SK-N-SH treated with all-trans-retinoic acid at 6 μM for 48 hours (cell line): ENCODE measurements at regions not wholly inside any gene's neighbourhood (a gene's known extent, or its start where the extent isn't known, plus 50 kb on each side); places are given as distances from the start of the nearest gene placed in this dataset.

Experiments used
- CSDC2 ChIP-seq: fragments of 250-450 bp; sonication (Bioruptor Pico); IDR thresholded peaks from 2 replicates; pipeline ENCODE4 v1.5.0; 2020; ENCODE audit warnings: mild to moderate bottlenecking, moderate library complexity
- ISL1 ChIP-seq: fragments of 250-450 bp; sonication (Bioruptor Pico); IDR thresholded peaks from 2 replicates; pipeline ENCODE4 v2.1.2; 2022; ENCODE audit warnings: mild to moderate bottlenecking, moderate library complexity
- OSR1 ChIP-seq: fragments of 250-450 bp; sonication (Bioruptor Pico); IDR thresholded peaks from 2 replicates; pipeline ENCODE4 v1.8.0; 2022; ENCODE audit warnings: moderate library complexity, mild to moderate bottlenecking, inconsistent platforms
- RARB ChIP-seq: fragments of 250-450 bp; sonication (Bioruptor Pico); IDR thresholded peaks from 2 replicates; pipeline ENCODE4 v1.8.0; 2021; ENCODE audit warnings: mild to moderate bottlenecking, moderate library complexity
- TCF4 ChIP-seq: fragments of 250-450 bp; sonication (Bioruptor Pico); IDR thresholded peaks from 2 replicates; pipeline ENCODE4 v1.8.0; 2021; ENCODE audit warnings: mild to moderate bottlenecking, moderate library complexity, borderline replicate concordance
- ZNF565 ChIP-seq: fragments of 450-650 bp; formaldehyde crosslinking; conservative IDR thresholded peaks from 2 replicates; pipeline ENCODE4 v1.5.0; 2020; ENCODE audit warnings: low read depth, mild to moderate bottlenecking, moderate library complexity
- ZNF8 ChIP-seq: fragments of 450-650 bp; formaldehyde crosslinking; IDR thresholded peaks from 2 replicates; pipeline ENCODE4 v1.5.0; 2020; ENCODE audit warnings: mild to moderate bottlenecking, moderate library complexity
- TF ChIP-seq, protein P1 (sequence below): fragments of 250-450 bp; sonication (Bioruptor Pico); IDR thresholded peaks from 2 replicates; pipeline ENCODE4 v1.8.0; 2020; ENCODE audit warnings: mild to moderate bottlenecking, moderate library complexity, borderline replicate concordance

DNA sequence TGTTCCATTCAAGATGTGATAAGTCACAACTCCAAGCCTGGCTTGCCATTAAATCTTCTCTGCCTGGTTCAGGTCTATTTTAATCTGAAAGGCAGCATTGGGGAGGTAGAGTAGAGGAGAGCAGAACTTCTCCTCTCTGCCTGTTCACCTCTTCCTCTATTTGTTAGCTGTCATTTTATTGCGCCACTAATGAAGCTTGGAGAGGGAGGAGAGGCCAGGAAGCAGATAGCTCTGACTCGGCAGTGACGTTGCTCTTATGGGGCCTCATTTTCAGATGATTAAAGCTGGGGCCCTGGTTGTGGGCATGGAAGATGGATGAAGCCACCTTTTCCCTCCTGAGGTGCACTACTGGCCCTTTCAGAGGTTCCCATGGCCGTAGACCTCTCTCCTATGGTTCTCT lies 207.3 kb downstream of the MID1IP1 start:
- TF ChIP-seq, protein P1, sequence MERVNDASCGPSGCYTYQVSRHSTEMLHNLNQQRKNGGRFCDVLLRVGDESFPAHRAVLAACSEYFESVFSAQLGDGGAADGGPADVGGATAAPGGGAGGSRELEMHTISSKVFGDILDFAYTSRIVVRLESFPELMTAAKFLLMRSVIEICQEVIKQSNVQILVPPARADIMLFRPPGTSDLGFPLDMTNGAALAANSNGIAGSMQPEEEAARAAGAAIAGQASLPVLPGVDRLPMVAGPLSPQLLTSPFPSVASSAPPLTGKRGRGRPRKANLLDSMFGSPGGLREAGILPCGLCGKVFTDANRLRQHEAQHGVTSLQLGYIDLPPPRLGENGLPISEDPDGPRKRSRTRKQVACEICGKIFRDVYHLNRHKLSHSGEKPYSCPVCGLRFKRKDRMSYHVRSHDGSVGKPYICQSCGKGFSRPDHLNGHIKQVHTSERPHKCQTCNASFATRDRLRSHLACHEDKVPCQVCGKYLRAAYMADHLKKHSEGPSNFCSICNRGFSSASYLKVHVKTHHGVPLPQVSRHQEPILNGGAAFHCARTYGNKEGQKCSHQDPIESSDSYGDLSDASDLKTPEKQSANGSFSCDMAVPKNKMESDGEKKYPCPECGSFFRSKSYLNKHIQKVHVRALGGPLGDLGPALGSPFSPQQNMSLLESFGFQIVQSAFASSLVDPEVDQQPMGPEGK (CRISPR knock-in tag): no peak
- TF ChIP-seq RARB (CRISPR knock-in tag) (no peak), TCF4 (CRISPR knock-in tag) (no peak), ISL1 (no peak), CSDC2 (no peak), OSR1 (CRISPR knock-in tag) (no peak), ZNF8 (CRISPR knock-in tag) (no peak), ZNF565 (CRISPR knock-in tag) (no peak)
